ENCODE measurements at regions not wholly inside any gene's neighbourhood (a gene's known extent, or its start where the extent isn't known, plus 50 kb on each side); places are given as distances from the start of the nearest gene placed in this dataset.

- in situ Hi-C loops (cut with HindIII; ENCODE audit: low pct_unique_long_range_greater_than_20kb, low sequenced_read_pairs): no loop called here
- DNase-seq (ENCODE audit: low read depth in 1 of 2, low spot score in 1 of 2): no peak
- no peak for TF ChIP-seq JUND (IDR thresholded peaks at IDR 0.05; ENCODE audit: low read depth)
These were observed 128.0 kb upstream of the EEA1 start for GRCh38 chr12:93056971-93057535.

GRCh38 chr12:93058280-93058679 lies 129.2 kb upstream of the EEA1 start:
- TF ChIP-seq JUND (IDR thresholded peaks at IDR 0.05; ENCODE audit: low read depth): no peak
- no peak for DNase-seq (ENCODE audit: low read depth in 1 of 2, low spot score in 1 of 2)
- in situ Hi-C loops (cut with HindIII; ENCODE audit: low pct_unique_long_range_greater_than_20kb, low sequenced_read_pairs): no loop called here

GRCh38 chr12:93059288-93059687 lies 130.2 kb upstream of the EEA1 start:
- DNase-seq (ENCODE audit: low read depth in 1 of 2, low spot score in 1 of 2): no peak
- in situ Hi-C loops (cut with HindIII; ENCODE audit: low pct_unique_long_range_greater_than_20kb, low sequenced_read_pairs): no loop called here
- no peak for TF ChIP-seq JUND (IDR thresholded peaks at IDR 0.05; ENCODE audit: low read depth)

- in situ Hi-C loops (cut with HindIII; ENCODE audit: low pct_unique_long_range_greater_than_20kb, low sequenced_read_pairs): no loop called here
- DNase-seq (ENCODE audit: low read depth in 1 of 2, low spot score in 1 of 2): no peak
- TF ChIP-seq JUND (IDR thresholded peaks at IDR 0.05; ENCODE audit: low read depth): no peak
These were observed 131.0 kb upstream of the EEA1 start for GRCh38 chr12:93059925-93060665.

- in situ Hi-C loops (cut with HindIII; ENCODE audit: low pct_unique_long_range_greater_than_20kb, low sequenced_read_pairs): no loop called here
- DNase-seq (ENCODE audit: low read depth in 1 of 2, low spot score in 1 of 2): no peak
- TF ChIP-seq JUND (IDR thresholded peaks at IDR 0.05; ENCODE audit: low read depth): no peak
These were observed 131.8 kb upstream of the EEA1 start for GRCh38 chr12:93060666-93061472.

- no peak for TF ChIP-seq JUND (IDR thresholded peaks at IDR 0.05; ENCODE audit: low read depth)
- no peak for DNase-seq (ENCODE audit: low read depth in 1 of 2, low spot score in 1 of 2)
- in situ Hi-C loops (cut with HindIII; ENCODE audit: low pct_unique_long_range_greater_than_20kb, low sequenced_read_pairs): no loop called here
These were observed 132.7 kb upstream of the EEA1 start for GRCh38 chr12:93061473-93062419.

- no peak for DNase-seq (ENCODE audit: low read depth in 1 of 2, low spot score in 1 of 2)
- TF ChIP-seq JUND (IDR thresholded peaks at IDR 0.05; ENCODE audit: low read depth): no peak
- in situ Hi-C loops (cut with HindIII; ENCODE audit: low pct_unique_long_range_greater_than_20kb, low sequenced_read_pairs): no loop called here
These were observed 136.8 kb upstream of the EEA1 start for GRCh38 chr12:93065896-93066295.

- in situ Hi-C loops (cut with HindIII; ENCODE audit: low pct_unique_long_range_greater_than_20kb, low sequenced_read_pairs): no loop called here
- no peak for TF ChIP-seq JUND (IDR thresholded peaks at IDR 0.05; ENCODE audit: low read depth)
- no peak for DNase-seq (ENCODE audit: low read depth in 1 of 2, low spot score in 1 of 2)
These were observed 143.2 kb upstream of the EEA1 start for GRCh38 chr12:93072340-93072739.

- no peak for TF ChIP-seq JUND (IDR thresholded peaks at IDR 0.05; ENCODE audit: low read depth)
- DNase-seq (ENCODE audit: low read depth in 1 of 2, low spot score in 1 of 2): no peak
- in situ Hi-C loops (cut with HindIII; ENCODE audit: low pct_unique_long_range_greater_than_20kb, low sequenced_read_pairs): no loop called here
These were observed 144.2 kb upstream of the EEA1 start for GRCh38 chr12:93073324-93073723.

- no peak for DNase-seq (ENCODE audit: low read depth in 1 of 2, low spot score in 1 of 2)
- in situ Hi-C loops (cut with HindIII; ENCODE audit: low pct_unique_long_range_greater_than_20kb, low sequenced_read_pairs): no loop called here
- TF ChIP-seq JUND (IDR thresholded peaks at IDR 0.05; ENCODE audit: low read depth): no peak
These were observed 149.0 kb upstream of the EEA1 start for GRCh38 chr12:93078059-93078458.

- no peak for TF ChIP-seq JUND (IDR thresholded peaks at IDR 0.05; ENCODE audit: low read depth)
- in situ Hi-C loops (cut with HindIII; ENCODE audit: low pct_unique_long_range_greater_than_20kb, low sequenced_read_pairs): no loop called here
- no peak for DNase-seq (ENCODE audit: low read depth in 1 of 2, low spot score in 1 of 2)
These were observed 149.5 kb upstream of the EEA1 start for GRCh38 chr12:93078577-93078976.

GRCh38 chr12:93079271-93079670 lies 150.2 kb upstream of the EEA1 start:
- no peak for DNase-seq (ENCODE audit: low read depth in 1 of 2, low spot score in 1 of 2)
- in situ Hi-C loops (cut with HindIII; ENCODE audit: low pct_unique_long_range_greater_than_20kb, low sequenced_read_pairs): no loop called here
- no peak for TF ChIP-seq JUND (IDR thresholded peaks at IDR 0.05; ENCODE audit: low read depth)

Measured in T47D (cell line).